GM21576 (cell line): ENCODE measurements at regions not wholly inside any gene's neighbourhood (a gene's known extent, or its start where the extent isn't known, plus 50 kb on each side); places are given as distances from the start of the nearest gene placed in this dataset.
"Not testable (repeated sequence)": the region's sequence is repeated elsewhere in the genome, so short reads cannot be mapped to it uniquely, and the experiment has no call there.

Source experiments
- ATAC-seq: cut with Tn5 transposase; IDR thresholded peaks from one replicate; pipeline ENCODE4 v1.9.1; 2021; ENCODE audit warnings: mild to moderate bottlenecking, moderate library complexity; ENCODE audit not compliant: unreplicated experiment

DNA sequence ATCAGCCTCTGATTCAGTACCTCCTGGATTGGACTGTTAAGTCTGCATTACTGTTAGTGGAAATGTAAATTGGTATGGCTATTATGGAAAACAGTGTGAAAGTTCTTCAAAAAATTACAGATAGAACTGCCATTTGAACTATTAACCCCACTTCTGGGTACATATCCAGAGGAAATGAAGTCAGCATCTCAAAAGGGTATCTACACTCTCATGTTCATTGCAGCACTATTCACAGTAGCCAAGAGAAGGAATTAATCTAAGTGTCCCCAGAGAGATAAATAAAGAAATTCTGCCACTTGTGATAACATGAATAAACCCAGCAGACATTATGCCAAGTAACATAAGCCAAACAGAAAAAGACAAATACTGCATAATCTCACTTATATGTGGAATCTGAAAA is 676.0 kb downstream of the PLA2G4A start:
- ATAC-seq: no peak

DNA sequence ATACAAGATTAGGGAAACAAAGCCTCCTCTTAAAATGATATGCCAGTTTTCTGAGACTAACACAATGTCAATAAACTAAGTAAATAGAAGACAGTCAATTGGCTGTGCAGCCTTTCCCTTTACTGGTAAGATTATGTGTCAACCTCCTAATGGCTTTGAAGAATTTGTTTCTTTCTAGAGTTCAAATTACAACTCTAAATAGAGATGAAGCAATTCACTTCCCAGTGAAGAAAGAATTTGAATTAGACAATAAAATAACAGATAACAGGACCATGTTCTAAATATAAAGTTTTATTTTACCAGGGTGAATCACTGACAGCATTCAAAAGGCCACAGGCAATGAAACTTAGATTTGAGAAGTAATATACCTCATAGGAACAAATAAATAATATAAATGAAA is 680.3 kb downstream of the PLA2G4A start:
- no peak for ATAC-seq

DNA sequence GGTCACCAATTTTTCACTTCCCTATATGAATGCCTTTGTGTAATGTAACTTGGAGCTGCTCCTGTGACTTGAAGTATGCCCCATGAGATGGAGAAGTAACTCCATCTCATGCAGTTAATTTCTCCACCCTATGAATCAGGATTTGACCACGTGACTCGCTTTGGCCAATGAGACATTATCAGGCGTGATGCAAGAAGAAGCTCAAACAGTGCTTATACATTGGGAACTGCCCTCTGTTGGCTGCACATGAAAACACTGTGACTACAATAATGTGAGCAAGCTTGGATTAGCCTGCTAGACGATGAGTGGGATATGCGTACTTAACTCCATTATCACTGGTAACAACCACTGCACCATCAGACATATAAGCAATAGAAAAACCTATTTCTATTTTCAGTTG is 684.4 kb downstream of the PLA2G4A start:
- no peak for ATAC-seq

DNA sequence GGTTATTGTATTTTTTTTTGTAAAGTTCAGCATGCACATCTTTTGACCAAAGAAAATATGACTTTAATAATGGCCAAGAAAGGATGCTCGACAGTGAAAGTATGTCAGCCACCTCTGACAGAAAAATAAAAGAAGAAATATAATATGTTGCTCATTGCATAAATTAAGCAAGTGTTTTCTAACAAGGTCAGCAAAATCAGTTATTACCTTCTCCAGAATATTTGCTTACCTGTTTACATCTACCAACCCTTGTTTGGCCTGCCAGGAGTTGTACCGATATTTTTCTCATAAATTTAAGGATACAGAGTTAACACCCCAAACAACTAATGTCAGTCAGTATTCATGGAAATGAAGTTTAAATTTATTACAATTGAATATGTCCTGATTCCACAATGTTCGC is 685.4 kb downstream of the PLA2G4A start:
- no peak for ATAC-seq

DNA sequence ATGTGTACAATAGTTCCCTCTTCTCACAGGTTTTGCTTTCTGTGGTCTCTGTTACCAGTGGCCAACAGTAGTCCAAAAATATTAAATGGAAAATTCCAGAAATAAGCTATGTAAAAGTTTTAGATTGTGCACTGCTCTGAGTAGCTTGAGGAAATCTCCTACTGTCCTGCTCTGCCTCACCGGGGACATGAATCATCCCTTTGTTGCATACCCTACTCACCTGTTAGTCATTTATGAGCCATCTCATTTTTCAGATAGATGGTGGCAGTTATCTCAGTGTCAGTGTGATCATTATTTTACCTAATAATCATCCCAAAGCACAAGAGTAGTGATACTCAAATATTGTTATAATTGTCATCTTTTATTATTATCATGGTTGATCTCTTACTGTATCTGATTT is 688.1 kb downstream of the PLA2G4A start:
- no peak for ATAC-seq

DNA sequence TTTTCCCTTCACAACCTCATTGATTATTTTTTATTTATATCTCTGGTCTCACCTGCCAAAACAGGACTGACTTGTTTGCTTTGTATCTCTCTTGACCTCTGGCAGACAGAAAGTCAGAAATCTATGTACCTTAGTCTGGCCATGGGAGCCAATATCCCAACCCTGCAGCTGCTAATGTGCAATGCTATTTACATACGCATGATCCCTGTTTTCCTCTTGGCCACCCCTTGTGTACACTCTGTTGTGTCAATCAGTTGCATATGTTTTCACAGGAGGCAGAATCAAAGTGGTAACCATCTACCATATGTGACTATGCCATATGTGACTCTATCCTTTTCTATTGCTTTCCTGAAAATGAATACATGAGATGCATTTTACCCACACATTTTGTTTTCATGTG is 688.8 kb downstream of the PLA2G4A start:
- ATAC-seq: no peak

DNA sequence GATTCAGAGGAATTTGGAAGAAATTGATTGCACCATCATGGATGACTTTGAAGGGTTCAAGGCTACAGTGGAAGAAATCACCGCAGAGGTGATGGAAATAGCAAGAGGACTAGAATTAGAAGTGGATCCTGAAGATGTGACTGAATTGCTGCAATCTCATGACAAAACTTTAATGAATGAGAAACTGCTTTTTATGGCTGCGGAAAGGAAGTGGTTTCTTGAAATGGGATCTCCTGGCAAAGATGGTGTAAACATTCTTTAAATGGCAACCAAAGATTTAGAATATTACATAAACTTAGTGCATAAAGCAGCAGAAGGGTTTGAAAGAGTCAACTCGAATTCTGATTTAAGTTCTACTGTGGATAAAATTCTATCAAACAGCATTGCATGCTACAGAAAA is 698.6 kb downstream of the PLA2G4A start:
- ATAC-seq: no peak

DNA sequence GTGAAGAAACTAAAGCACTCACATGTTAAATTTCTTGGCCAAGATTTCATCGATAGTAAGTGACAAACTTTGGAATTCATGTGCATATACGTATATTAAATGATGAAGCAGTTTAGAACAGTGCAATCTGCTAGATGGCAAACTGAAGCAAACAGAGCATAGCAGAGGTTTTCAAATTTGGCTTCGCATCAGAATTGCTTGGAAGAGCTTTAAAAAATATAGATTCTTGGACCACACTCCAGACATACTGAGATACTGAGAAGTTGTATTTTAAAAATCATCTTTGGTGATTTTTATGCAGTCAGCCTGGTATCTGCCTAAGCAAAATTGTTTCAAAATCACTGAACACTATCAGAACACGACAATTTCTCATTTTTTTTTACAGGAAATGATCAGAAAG is 709.2 kb downstream of the PLA2G4A start:
- no peak for ATAC-seq

DNA sequence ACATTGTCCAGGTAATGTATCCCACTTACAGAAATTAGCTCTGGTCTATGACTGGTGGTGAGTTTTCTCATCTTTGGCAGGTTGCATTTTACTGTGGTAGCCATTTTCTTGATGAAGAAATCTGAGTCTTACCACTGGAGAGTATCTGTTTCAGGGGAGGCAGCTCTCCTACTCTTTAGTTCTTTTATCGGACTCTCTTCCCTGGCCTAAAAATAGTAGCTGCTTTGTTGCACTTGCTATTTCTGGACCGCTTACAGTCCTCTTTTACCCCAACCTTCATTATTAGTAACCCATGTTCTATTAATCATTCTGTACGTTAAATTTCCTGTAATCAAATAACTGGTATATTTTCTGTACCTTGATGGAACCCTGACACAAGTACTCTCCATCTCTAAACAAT is 720.8 kb downstream of the PLA2G4A start:
- no peak for ATAC-seq

DNA sequence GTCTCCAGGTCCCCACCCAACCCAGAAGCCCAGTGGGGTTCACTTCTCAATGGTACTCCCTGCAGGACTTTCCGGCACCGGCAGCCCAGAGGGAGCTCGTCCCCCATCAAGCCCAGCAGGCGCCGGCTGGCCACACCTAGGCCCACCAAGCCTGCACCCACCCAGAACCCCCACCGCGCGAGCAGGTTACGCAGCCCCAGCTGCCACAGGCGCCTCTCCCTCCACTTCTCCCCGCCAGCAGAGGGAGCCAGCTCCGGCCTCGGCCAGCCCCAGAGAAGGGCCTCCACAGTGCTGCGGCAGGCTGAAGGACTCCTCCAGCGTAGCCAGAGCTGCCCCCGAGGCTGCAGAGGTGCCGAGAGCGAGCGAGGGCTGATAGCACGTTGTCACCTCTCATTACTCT is 722.3 kb downstream of the PLA2G4A start:
- ATAC-seq: no peak

DNA sequence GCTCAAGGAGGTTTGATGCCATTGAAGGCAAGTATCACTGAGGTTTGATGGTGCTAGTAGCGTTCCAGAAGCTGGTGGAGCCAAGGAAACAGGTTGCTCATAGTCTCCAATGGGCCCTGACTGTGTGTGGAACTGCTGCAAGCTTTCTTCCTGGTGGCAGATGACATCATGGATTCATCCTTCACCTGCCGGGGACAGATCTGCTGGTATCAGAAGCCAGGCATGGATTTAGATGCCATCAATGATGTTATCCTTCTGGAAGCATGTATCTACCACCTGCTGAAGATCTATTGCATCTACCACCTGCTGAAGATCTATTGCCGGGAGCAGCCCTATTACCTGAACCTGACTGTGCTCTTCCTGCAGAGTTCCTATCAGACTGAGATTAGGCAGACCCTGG is 734.4 kb downstream of the PLA2G4A start:
- no peak for ATAC-seq

DNA sequence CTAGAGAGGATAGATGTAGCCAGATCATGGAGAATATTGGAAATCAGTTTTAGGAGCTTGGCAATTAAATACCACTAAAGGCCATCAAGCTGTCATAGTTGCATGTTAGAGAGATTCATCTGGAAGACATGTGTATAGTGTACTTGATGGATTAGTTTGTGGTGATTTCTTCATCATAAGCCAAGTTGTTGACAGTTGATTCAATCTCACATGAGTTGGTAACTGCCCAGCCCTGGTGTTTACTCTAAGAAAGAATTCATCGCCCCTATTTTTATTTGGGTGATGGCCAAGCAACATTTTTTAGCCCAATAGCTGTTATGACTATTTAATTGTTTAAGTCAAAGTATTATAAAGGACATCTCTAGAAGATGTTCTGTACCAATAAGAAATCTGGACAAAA is 737.6 kb downstream of the PLA2G4A start:
- no peak for ATAC-seq

DNA sequence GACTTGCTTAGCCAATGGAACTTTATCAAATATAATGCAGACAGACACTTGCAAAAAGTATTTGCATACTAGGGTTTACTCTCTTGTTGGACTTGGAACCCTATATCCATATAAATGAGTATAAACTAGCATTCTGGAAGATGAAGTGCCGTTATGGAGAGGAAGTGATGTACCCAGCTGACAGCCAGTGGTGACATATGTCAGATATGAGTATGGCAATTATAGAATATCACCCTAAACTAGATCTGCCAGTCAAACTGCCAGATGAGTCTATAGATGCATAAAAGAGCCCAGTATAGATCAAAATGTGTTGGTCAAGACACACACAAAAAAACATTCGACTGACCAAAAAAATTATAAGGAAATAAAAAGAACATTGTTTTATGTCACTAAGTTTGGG is 739.3 kb downstream of the PLA2G4A start:
- ATAC-seq: no peak

DNA sequence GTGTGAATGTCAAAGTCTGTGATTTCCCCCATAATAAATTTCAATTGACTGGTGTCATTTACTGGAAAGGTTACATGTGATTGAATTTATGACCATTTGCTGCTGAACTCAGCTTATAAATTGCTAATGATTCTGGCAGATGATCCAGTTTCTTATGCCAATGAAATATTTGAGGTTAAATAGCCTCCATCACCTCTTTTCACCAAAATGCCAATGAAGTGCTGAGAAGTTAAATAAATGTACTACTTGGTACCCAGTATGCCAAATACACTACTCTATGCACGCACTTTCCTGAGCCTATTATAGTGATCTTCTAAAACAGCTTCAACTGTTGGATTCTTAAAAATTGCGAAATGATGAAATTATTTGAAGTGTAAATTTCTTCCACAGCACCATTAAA is 741.4 kb downstream of the PLA2G4A start:
- ATAC-seq: no peak

DNA sequence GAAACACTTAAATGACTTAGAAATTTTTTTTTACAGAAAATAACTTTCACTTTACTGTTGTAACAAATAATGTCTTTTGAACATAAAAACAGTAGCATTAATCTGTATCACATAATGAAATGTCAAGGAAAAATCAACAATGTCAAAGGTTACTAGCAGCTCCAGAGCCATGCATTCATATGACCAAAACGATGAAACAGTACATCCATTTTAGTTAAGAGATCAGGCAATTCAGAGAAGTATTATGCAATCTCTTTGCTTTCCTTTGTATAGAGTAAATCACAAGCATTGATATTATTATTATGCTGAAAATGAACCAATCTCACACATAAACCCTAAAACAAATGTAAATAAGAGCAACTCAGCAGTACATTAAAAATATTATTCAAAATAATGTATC is 748.9 kb downstream of the PLA2G4A start:
- ATAC-seq: no peak

DNA sequence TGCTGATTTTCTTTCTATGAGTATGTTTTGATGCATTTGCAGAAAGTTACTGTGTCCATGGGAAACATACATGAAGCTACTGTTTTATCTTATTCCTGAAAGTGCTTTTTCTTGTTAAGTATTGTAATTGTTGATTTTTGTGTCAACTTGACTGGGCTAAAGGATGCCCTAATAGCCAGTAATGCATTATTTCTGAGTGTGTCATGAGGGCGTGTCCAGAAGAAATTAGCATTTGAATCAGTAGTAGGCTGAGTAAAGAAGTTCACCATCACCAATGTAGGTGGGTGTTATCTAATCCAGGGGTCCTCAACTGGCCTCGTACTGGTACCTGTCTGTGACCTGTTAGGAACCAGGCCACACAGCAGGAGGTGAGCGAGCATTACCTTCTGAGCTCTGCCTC is 760.2 kb downstream of the PLA2G4A start:
- no peak for ATAC-seq

DNA sequence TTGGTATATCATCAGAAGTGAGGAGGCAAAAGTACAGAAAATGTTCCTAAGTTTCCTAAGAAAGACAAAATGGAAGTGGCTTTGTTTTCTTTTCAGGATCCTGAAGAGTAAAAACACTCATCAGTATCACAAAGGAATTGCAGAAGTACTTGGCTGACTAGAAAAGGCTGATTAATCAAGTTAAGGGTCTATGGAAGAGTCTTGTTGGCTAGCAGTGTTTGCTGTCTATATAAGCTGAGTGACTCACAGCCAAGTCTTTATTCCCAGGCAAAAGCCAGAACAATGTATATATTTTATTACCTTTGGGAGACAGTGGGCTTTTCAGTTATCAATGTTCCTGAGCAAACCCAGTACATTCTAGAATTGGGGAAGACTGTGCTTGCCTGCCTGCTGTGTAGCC is 777.0 kb downstream of the PLA2G4A start:
- ATAC-seq: no peak

DNA sequence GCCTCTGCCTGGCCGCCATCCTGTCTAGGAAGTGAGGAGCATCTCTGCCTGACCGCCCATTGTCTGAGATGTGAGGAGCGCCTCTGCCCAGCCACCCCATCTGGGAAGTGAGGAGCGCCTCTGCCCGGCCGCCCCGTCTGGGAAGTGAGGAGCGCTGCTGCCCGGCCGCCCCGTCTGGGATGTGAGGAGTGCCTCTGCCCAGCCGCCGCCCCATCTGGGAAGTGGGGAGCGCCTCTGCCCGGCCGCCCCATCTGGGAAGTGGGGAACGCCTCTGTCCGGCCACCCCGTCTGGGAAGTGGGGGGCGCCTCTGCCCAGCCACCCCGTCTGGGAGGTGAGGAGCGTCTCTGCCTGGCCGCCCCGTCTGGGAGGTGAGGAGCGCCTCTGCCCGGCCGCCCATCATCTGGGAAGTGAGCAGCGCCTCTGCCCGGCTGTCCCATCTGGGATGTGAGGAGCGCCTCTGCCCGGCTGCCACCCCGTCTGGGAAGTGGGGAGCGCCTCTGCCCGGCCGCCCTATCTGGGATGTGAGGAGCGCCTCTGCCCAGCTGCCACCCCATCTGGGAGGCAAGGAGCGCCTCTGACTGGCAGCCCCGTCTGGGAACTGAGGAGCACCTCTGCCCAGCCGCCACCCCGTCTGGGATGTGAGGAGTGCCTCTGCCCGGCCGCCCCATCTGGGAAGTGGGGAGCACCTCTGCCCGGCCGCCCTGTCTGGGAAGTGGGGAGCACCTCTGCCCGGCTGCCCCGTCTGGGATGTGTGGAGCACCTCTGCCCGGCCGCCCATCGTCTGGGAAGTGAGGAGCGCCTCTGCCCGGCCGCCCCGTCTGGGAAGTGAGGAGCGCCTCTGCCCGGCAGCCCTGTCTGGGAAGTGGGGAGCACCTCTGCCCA is 787.3 kb downstream of the PLA2G4A start:
- not testable (repeated sequence) for ATAC-seq

DNA sequence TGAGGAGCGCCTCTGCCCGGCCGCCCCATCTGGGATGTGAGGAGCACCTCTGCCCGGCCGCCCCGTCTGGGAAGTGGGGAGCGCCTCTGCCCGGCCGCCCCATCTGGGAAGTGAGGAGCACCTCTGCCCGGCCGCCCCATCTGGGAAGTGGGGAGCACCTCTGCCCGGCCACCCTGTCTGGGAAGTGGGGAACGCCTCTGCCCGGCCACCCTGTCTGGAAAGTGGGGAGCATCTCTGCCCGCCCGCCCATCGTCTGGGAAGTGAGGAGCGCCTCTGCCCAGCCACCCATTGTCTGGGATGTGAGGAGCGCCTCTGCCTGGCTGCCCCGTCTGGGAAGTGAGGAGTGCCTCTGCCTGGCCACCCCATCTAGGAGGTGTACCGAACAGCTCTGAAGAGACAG is 788.1 kb downstream of the PLA2G4A start:
- not testable (repeated sequence) for ATAC-seq

DNA sequence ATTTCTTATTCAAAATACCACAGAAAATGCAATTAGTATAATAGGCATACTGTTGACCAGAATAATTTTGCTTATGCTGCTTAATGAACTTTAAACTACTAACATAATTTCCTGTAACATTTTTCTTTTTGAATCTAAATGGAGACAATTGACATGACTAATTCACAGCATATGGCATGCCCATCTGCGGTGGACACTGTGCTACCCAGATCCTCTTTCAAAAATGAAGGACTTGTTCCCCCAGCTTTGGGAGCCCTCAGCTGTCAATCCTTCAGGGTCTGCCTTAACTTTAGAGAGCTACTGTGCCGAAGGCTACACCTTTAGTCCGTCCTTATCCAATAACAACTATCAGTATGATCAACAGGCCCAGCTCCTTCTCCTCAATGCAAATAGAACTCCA is 789.0 kb downstream of the PLA2G4A start:
- no peak for ATAC-seq

DNA sequence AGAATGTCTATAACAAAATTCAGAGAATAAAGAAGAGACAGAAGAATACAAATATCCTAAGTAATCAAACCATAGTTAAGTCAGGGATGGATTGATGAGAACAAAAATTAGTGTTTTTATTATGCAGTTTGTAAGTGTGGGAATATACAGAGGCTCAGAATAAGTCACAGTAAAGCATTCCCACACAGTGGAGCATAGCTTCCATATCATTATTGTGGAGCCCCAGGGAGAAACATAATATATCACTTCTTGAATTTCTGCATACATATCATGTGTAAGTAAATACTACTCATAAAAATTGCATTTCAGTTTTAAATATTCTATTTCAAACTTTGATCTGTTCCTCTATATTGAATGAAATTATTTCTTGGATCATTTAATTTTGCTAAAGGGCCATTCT is 790.4 kb downstream of the PLA2G4A start:
- no peak for ATAC-seq

DNA sequence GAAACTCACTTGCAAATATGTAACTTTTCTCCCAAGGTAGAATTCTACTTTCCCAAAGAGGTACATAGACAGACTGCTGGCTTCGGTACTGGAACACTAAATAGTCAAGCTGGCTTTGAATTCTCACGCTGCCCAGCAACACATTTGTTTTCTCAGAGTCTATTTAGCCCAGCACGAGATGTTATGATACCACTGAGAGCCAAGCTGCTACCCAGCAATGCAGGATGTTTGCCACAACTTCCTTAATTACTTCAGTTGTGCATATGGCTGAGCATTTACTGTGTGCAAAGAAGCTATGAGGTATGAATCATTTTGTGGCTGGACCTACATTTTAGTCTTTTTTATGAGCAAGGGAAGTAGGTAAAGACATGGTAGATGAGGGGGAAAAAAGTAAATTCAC is 793.2 kb downstream of the PLA2G4A start:
- no peak for ATAC-seq

DNA sequence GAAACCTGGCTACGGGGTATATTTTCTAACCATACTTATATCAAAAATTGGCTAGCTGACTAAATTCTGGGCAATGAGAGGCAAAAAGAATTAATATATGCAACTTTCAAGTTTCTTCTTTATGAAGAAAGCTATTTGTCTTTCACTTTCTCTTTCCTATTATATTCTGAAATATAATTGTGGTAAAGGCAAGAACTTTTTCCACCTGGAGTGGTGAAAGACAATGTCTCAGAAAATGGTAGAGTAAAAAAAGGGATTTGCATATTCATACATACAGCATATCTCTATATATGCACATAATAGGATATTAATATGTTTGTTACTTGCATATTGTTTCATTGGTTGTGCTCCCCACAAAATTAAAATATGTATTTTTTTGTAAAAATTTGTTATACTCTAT is 793.8 kb downstream of the PLA2G4A start:
- no peak for ATAC-seq
